Hepatocyte (in vitro differentiated cells): ENCODE measurements at regions not wholly inside any gene's neighbourhood (a gene's known extent, or its start where the extent isn't known, plus 50 kb on each side); places are given as distances from the start of the nearest gene placed in this dataset.

Experiments used
- CTCF ChIP-seq: fragments of 200-600 bp; sonication (generic); IDR thresholded peaks from 2 replicates; pipeline ENCODE4 v1.5.1; 2016; ENCODE audit warnings: antibody characterized with exemption, mild to moderate bottlenecking; ENCODE audit not compliant: poor library complexity
- EZH2phosphoT487 ChIP-seq: fragments of 200-600 bp; sonication (generic); IDR thresholded peaks from one replicate; pipeline ENCODE4 v1.6.1; 2018; ENCODE audit warnings: antibody characterized with exemption, mild to moderate bottlenecking, low read depth, moderate library complexity; ENCODE audit not compliant: unreplicated experiment, severe bottlenecking

- TF ChIP-seq EZH2phosphoT487 (no peak), CTCF (no peak)
Measured at GRCh38 chr3:146313031-146313745, 62.3 kb upstream of the PLSCR4 start.
